ENCODE measurements at regions not wholly inside any gene's neighbourhood (a gene's known extent, or its start where the extent isn't known, plus 50 kb on each side); places are given as distances from the start of the nearest gene placed in this dataset.

DNA sequence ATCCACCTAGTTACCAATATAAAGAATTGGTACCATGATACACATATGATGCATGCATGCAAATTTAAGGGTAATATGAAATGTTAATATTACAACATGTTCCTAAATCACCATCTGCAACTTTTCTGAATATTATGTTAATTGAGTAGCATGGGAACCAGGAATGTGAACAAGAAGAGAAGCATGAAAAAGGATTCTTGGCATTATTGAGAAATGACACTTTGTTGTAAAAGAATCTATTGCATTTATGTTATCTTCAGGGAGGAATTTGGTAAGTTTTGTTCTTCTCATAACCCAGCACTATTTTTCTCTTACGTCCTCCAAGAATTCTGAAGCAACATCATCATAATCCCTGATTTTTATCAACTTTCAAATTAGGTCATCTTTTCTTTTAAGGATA, 159.9 kb upstream of the SLC25A13 start:
- TF ChIP-seq CTCF (conservative IDR thresholded peaks at IDR 0.05 in 1 of 2, IDR thresholded peaks at IDR 0.05 in 1 of 2; ENCODE audit: extremely low read depth in 1 of 2, insufficient read depth in 1 of 2, low read depth in 1 of 2, low read length in 2 of 2) (no peak), EZH2 (IDR thresholded peaks at IDR 0.05; ENCODE audit: borderline replicate concordance, low read length) (no peak)
